NCI-H146 treated with DMSO at 0.1 percent for 48 hours (cell line): ENCODE measurements at regions not wholly inside any gene's neighbourhood (a gene's known extent, or its start where the extent isn't known, plus 50 kb on each side); places are given as distances from the start of the nearest gene placed in this dataset.
"Not testable (repeated sequence)": the region's sequence is repeated elsewhere in the genome, so short reads cannot be mapped to it uniquely, and the experiment has no call there.

ENCODE experiments used
- DNase-seq: peaks from one replicate; lab custom pipeline; 2025; ENCODE audit not compliant: unreplicated experiment; lab: John Stamatoyannopoulos, UW

DNA sequence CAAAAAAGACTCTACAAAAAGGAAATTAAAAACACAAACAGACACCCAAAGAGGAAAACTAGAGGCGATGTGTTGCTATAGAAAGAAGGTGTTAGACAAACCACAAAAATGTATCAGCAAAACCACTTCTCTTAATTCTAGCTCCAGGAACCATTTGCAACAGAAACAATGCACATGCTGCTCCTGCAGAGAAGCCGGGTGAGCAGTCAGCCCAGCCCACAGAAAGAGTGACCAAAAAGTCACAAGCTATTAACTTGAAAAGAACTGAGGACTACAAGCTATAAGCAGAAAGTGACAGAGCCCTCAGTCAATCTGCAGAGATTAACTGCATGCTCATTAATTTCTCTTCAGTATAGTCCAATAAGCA lies 96.2 kb upstream of the KLHL13 start:
- DNase-seq = no peak

GRCh38 chrX:118215346-118215745 lies 98.7 kb upstream of the KLHL13 start:
- DNase-seq = no peak

DNA sequence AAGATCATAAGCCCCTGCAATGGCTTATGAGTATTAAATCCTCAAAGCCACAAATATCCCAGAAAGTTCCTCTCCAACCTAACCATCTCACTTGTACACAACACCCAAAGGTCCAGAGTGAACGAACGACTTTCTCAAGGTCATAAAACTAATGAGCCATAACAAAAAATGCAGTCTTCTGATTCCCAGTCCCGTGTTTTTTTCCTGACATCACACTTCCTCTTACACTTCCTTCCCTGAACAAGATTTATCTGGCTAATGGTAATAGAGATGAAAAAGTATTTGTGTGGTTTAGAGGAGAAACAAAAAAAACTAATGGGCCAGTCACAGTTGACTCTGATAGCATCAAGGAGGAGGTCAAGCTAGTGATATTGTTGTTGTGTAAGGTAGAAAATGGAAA lies 99.5 kb upstream of the KLHL13 start:
- peak; percentile 50 for DNase-seq

- peak; percentile 57 for DNase-seq
These were observed 99.9 kb upstream of the KLHL13 start for GRCh38 chrX:118216509-118216908.

DNA sequence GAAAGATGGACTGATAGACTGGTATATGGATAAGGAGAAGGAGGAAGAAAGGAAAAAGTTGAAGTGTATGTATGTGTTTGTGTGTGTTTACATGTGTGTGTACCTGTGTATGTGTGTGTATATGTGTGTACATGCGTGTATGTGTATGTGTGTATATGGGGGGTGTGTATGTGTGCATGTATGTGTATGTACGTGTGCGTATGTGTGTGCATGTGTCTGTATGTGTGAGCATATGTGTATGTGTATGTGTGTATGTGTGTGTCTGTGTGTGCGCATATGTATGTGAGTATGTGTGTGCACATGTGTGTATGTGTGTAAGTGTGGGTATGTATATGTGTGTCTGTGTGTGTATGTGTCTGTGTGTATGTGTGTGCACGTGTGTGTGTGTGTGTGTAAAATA lies 101.5 kb upstream of the KLHL13 start:
- no peak for DNase-seq

GRCh38 chrX:118218940-118219339 lies 102.3 kb upstream of the KLHL13 start:
- DNase-seq = no peak

- DNase-seq = no peak
These were observed 103.3 kb upstream of the KLHL13 start for GRCh38 chrX:118219866-118220265.

- DNase-seq = no peak
These were observed 103.9 kb upstream of the KLHL13 start for GRCh38 chrX:118220509-118220908.

DNA sequence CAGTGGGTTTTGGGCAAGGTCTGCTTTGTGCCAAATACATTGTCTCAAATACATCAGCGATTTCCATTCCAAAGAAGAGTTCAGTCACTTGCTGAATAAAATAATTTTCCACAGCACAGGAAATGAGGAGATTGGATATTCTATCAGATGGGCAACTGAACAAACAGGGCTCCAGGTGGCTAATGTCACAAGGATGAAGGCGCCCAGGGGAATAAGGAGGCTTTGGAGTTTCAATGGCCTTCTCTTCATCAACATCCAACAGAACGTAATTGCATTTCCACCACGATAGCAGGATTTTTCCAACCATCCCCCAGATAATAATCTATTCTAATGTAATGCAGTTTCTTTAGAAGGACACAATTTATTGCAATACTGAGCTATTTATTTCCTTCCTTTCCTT lies 104.7 kb upstream of the KLHL13 start:
- DNase-seq = peak; percentile 70

- no peak for DNase-seq
These were observed 105.1 kb upstream of the KLHL13 start for GRCh38 chrX:118221733-118222132.

DNA sequence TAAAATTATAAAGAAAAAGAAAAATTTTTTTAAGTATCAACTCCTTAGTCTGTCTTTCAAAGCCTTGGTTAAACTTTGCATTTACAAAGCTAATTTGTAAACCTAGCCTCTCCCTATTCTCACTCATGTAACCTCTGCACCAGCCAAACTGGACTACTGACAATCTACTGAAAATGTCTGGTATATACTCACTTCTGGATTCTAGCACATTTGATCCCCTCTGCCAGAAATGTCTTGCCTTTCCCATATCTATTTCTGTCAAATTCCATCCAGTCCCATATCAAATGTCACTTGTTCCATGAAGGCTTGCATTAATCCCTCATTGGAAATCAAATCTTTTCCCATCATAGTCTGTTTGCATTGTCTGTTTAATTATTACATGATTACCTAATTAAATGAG lies 105.8 kb upstream of the KLHL13 start:
- no peak for DNase-seq

GRCh38 chrX:118225711-118226428 lies 109.3 kb upstream of the KLHL13 start:
- DNase-seq = peak; percentile 33

GRCh38 chrX:118228041-118228440 lies 111.4 kb upstream of the KLHL13 start:
- DNase-seq = no peak

- DNase-seq = no peak
These were observed 111.8 kb upstream of the KLHL13 start for GRCh38 chrX:118228456-118228855.

- no peak for DNase-seq
These were observed 114.4 kb upstream of the WDR44 start for GRCh38 chrX:118231464-118231863.

- no peak for DNase-seq
These were observed 106.6 kb upstream of the WDR44 start for GRCh38 chrX:118239178-118239870.

- DNase-seq = no peak
These were observed 105.8 kb upstream of the WDR44 start for GRCh38 chrX:118239913-118240698.

DNA sequence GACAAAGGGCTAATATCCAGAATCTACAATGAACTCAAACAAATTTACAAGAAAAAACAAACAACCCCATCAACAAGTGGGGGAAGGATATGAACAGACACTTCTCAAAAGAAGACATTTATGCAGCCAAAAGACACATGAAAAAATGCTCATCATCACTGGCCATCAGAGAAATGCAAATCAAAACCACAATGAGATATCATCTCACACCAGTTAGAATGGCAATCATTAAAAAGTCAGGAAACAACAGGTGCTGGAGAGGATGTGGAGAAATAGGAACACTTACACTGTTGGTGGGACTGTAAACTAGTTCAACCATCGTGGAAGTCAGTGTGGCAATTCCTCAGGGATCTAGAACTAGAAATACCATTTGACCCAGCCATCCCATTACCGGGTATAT lies 98.9 kb upstream of the WDR44 start:
- not testable (repeated sequence) for DNase-seq

DNA sequence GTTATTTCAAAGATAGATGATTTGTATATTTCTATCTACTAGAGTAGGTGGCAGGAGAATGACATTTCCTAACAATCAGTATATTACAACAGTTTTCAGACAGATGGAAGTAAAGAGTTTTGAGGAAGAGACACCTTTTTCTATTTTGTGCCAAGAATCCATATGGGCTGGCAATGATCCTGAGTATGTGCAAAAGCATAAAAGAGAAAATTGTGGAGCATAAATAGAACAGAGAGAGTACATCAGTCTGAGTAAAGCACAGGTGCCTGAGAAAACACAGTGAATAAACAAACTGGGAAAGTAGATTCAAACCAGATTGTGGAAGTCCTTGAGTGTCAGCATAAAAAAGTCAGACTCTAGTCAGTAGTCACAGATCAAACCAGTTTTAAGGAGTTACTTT lies 96.8 kb upstream of the WDR44 start:
- DNase-seq = no peak

DNA sequence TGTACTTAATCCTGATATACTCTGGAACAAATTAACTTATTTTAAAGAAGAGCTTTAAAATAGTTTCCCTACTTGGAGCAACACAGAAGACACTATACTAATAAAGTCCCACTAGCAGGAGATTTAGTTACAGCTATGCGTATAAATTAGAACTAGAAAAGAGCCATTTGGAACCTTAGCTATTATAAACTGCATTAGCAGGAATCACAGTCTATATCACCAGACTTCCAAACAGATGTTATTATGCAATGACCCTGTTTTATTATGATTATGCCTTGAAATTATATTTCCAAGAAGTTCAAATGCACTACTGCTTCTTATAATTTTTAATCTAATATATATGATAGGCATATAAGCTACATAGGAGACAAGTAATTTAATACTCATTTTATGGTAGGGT lies 95.5 kb upstream of the WDR44 start:
- DNase-seq = no peak

- DNase-seq = no peak
These were observed 94.6 kb upstream of the WDR44 start for GRCh38 chrX:118251271-118251670.

GRCh38 chrX:118252967-118253366 lies 92.9 kb upstream of the WDR44 start:
- DNase-seq = no peak
